CD4-positive, alpha-beta memory T cell (primary cell): ENCODE measurements at regions not wholly inside any gene's neighbourhood (a gene's known extent, or its start where the extent isn't known, plus 50 kb on each side); places are given as distances from the start of the nearest gene placed in this dataset.

Experiments used
- CTCF ChIA-PET: fragments of 350-600 bp; sonication (Branson Sonifier 250); formaldehyde crosslinking; loops from one replicate; lab custom pipeline; 2021; ENCODE audit warnings: inconsistent platforms; ENCODE audit not compliant: partially characterized antibody; lab: Charles Lee
- POLR2A ChIA-PET: fragments of 350-600 bp; sonication (Branson Sonifier 250); formaldehyde crosslinking; loops from one replicate; lab custom pipeline; 2021; ENCODE audit not compliant: partially characterized antibody; lab: Charles Lee
- DNase-seq, 5 donors: peaks; one replicate each; pipeline versions ENCODE4 v3.0.0 to v3.0.0-alpha.2; 2020 to 2022; ENCODE audit warnings: mixed read lengths in 1 of 5
- H3K27ac ChIP-seq: one replicate; pipeline ENCODE4 v1.7.0; 2013; ENCODE audit warnings: low read depth, low read length
- H3K27me3 ChIP-seq: 2 replicates; pipeline ENCODE4 v1.7.0; 2013; ENCODE audit warnings: mild to moderate bottlenecking, low read length, moderate library complexity; ENCODE audit not compliant: insufficient read depth
- H3K36me3 ChIP-seq: 2 replicates; pipeline ENCODE4 v1.7.0; 2013; ENCODE audit warnings: mild to moderate bottlenecking, low read length, moderate library complexity; ENCODE audit not compliant: insufficient read depth
- H3K4me1 ChIP-seq: 2 replicates; pipeline ENCODE4 v1.7.0; 2013; ENCODE audit warnings: mild to moderate bottlenecking, low read length, moderate library complexity; ENCODE audit not compliant: insufficient read depth
- H3K4me3 ChIP-seq, 2 donors: one replicate each; pipeline ENCODE4 v1.7.0; 2013; ENCODE audit warnings: low read length in 2 of 2, mild to moderate bottlenecking in 1 of 2
- H3K9me3 ChIP-seq, 2 donors: one replicate each; pipeline ENCODE4 v1.7.0; 2013; ENCODE audit warnings: low read length in 2 of 2, control low read depth in 1 of 2; ENCODE audit not compliant: control insufficient read depth in 1 of 2
- H3K27ac Mint-ChIP-seq, 7 donors: one replicate each; pipeline ENCODE4 v1.8.0; 2020 to 2021; ENCODE audit warnings: mixed read lengths in 7 of 7, mild to moderate bottlenecking in 6 of 7, inconsistent platforms in 3 of 7, moderate library complexity in 3 of 7
- H3K27me3 Mint-ChIP-seq, 2 donors: one replicate each; pipeline ENCODE4 v1.8.0; 2020 to 2021; ENCODE audit warnings: mixed read lengths in 2 of 2
- H3K36me3 Mint-ChIP-seq, 2 donors: one replicate each; pipeline ENCODE4 v1.8.0; 2020 to 2021; ENCODE audit warnings: mixed read lengths in 2 of 2, inconsistent platforms in 1 of 2, mild to moderate bottlenecking in 1 of 2
- H3K4me1 Mint-ChIP-seq, 4 donors: one replicate each; pipeline ENCODE4 v1.8.0; 2020 to 2021; ENCODE audit warnings: mixed read lengths in 4 of 4, mild to moderate bottlenecking in 1 of 4
- H3K4me3 Mint-ChIP-seq, 8 donors: one replicate each; pipeline ENCODE4 v1.8.0; 2020 to 2021; ENCODE audit warnings: mixed read lengths in 8 of 8, mild to moderate bottlenecking in 7 of 8, moderate library complexity in 6 of 8, inconsistent platforms in 3 of 8
- H3K9me3 Mint-ChIP-seq, 8 donors: one replicate each; pipeline ENCODE4 v1.8.0; 2020 to 2021; ENCODE audit warnings: mixed read lengths in 8 of 8, mild to moderate bottlenecking in 5 of 8, inconsistent platforms in 3 of 8, moderate library complexity in 1 of 8
- intact Hi-C: fragments of 100-400 bp; cut with micrococcal nuclease; formaldehyde crosslinking; loops from one replicate; pipeline ENCODE4 v1.15.1; 2023

DNA sequence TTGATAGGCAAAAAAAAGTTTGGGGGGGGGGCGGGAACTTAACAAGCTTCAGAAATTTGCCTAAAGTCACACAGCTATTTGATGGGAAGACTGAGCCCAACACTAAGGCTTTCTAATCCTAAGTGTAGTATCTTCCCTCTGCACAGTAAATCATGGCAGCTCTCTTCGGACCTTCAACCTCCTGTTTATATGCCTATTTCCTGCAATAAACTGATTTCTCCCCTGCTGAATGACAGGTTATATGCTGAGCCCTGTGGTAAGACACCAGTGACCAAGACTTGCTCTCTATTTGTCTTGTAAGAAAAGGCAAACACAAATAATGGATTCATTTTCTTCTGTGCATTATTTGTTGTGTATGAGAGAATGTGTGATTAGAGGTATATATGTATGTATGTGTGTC, 355.8 kb upstream of the ARRDC4 start:
- intact Hi-C loops: no loop called here
- Mint-ChIP-seq H3K4me1 (no peaks in the 10 kb centered on the region), H3K4me3 (no peak overlapping the region), H3K36me3 (no peaks in the 10 kb centered on the region), H3K9me3 (peaks cover 0 to 17% (median 4%) of the 10 kb centered on the region in 8 donors), H3K27me3 (peaks cover 0 to 1% of the 10 kb centered on the region in 2 donors), H3K27ac (no peak overlapping the region)
- Histone ChIP-seq H3K36me3 (no peaks in the 10 kb centered on the region), H3K4me3 (no peak overlapping the region), H3K9me3 (no peaks in the 10 kb centered on the region), H3K4me1 (no peaks in the 10 kb centered on the region), H3K27me3 (no peaks in the 10 kb centered on the region), H3K27ac (no peak overlapping the region)
- POLR2A ChIA-PET: no interaction called here
- CTCF ChIA-PET: no interaction called here
- DNase-seq: no peak

DNA sequence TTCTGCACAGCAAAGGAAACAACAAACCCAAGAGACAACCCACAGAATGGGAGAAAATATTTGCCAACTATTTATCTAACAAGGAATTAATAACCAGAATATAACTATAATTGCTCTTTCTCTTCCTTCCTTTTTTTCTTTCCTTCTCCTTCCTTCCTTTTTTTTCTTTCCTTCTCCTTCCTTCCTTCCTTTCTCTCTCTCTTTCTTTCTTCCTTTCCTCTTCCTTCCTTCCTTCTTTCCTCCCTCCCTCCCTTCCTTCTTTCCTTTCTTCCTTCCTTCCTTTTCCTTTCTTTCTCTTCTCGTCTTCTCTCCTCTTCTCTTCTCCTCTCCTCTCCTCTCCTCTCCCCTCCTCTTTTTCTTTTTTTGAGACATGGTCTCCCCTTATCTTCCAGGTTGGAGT, 345.4 kb upstream of the ARRDC4 start:
- POLR2A ChIA-PET: no interaction called here
- peaks cover 0 to 26% (median 13%) of the 10 kb centered on the region in 8 donors for H3K9me3 Mint-ChIP-seq
- DNase-seq: no peak

DNA sequence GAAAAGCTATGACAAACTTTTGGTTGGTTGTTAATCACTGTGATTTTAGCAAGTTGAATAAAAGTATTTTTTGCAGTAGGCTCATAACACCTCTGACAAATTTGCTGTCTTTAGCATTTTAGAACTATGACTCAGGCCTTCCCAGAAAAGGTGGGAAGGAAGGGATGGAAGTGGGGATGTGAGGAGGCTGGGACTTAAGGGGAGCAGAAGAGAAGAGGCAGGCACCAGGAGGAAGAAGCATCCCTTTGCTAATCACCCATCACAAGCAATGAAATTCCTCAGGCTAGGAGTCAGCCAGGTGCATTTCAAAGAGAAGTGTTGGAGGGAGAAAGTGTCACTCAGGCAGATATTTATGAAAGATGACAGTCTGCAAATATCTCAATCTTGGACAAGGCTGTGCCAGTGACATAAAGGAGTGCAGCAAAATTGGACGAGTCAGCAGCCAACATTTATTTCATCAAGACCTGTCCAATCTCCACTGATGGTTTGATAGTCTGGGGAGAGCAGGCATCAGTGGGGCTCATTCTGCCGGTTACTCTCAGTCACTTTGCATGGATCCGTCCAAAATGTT, 337.3 kb upstream of the ARRDC4 start:
- Histone ChIP-seq H3K27me3 (no peaks in the 10 kb centered on the region), H3K4me1 (no peaks in the 10 kb centered on the region), H3K9me3 (no peaks in the 10 kb centered on the region), H3K4me3 (no peak overlapping the region), H3K36me3 (no peaks in the 10 kb centered on the region), H3K27ac (no peak overlapping the region)
- Mint-ChIP-seq H3K9me3 (peaks cover 0 to 7% (median 3%) of the 10 kb centered on the region in 8 donors), H3K27ac (no peak overlapping the region), H3K4me3 (no peak overlapping the region), H3K27me3 (no peaks in the 10 kb centered on the region), H3K4me1 (no peaks in the 10 kb centered on the region), H3K36me3 (no peaks in the 10 kb centered on the region)
- intact Hi-C loops: no loop called here
- ChIA-PET CTCF (no interaction called here), POLR2A (no interaction called here)
- DNase-seq: no peak

More for the DNA sequence above, 345.4 kb upstream of the ARRDC4 start:
- H3K4me3 Mint-ChIP-seq: no peak overlapping the region
- H3K27ac ChIP-seq: no peak overlapping the region
- H3K9me3 ChIP-seq: no peaks in the 10 kb centered on the region
- H3K36me3 ChIP-seq: no peaks in the 10 kb centered on the region
- intact Hi-C loops: no loop called here
- CTCF ChIA-PET: no interaction called here
- no peaks in the 10 kb centered on the region for H3K4me1 ChIP-seq
- H3K27me3 ChIP-seq: no peaks in the 10 kb centered on the region
- no peaks in the 10 kb centered on the region for H3K36me3 Mint-ChIP-seq
- H3K4me3 ChIP-seq: no peak overlapping the region
- no peaks in the 10 kb centered on the region for H3K27me3 Mint-ChIP-seq
- H3K4me1 Mint-ChIP-seq: no peaks in the 10 kb centered on the region
- H3K27ac Mint-ChIP-seq: no peak overlapping the region

DNA sequence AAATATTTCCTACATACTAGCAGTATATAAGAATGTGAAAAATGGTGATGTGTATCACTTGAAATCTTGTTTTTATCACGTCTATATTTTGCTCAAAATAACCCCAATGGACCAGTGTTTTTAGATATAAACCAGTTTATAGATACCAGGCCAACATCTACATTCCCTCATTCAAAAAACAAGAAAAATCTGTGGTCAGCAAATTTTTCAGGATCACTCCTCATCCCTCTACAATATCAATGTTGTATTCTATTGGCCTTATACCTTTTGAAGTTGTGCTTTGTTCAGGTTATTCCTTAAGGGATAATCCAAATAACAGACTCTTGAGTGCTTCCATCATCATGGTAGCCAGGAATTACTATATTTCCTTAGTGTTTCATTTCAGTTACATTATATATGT, 332.9 kb upstream of the ARRDC4 start:
- no peak overlapping the region for H3K4me3 ChIP-seq
- no peaks in the 10 kb centered on the region for H3K27me3 Mint-ChIP-seq
- H3K27ac Mint-ChIP-seq: no peak overlapping the region
- no peaks in the 10 kb centered on the region for H3K4me1 Mint-ChIP-seq
- H3K4me1 ChIP-seq: no peaks in the 10 kb centered on the region
- H3K9me3 Mint-ChIP-seq: peaks cover 0 to 11% (median 5%) of the 10 kb centered on the region in 8 donors
- CTCF ChIA-PET: no interaction called here
- H3K4me3 Mint-ChIP-seq: no peak overlapping the region
- H3K27ac ChIP-seq: no peak overlapping the region
- POLR2A ChIA-PET: no interaction called here
- no peaks in the 10 kb centered on the region for H3K36me3 ChIP-seq
- no peak for DNase-seq
- H3K36me3 Mint-ChIP-seq: no peaks in the 10 kb centered on the region
- intact Hi-C loops: no loop called here
- no peaks in the 10 kb centered on the region for H3K9me3 ChIP-seq
- no peaks in the 10 kb centered on the region for H3K27me3 ChIP-seq

DNA sequence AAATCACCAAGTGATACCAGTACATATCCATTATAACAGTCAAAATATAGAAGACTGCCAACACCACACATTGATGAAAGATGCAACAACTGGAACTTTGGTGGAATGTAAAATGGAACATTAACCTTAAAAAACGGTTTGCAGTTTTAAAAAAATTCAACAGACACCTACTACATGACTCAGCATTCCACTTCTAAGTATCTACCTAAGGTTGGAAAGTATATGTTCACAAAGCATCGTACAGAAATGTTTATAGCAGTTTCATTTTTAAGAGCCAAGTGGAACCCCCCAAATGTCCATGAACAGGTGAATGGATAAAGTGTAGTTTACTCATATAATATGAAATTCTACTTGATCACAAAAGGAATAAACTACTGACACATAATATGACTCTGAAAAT, 314.7 kb upstream of the ARRDC4 start:
- POLR2A ChIA-PET: no interaction called here
- Mint-ChIP-seq H3K4me3 (no peak overlapping the region), H3K4me1 (no peaks in the 10 kb centered on the region), H3K27ac (no peak overlapping the region), H3K9me3 (peaks cover 0 to 17% (median 7%) of the 10 kb centered on the region in 8 donors), H3K36me3 (no peaks in the 10 kb centered on the region), H3K27me3 (no peaks in the 10 kb centered on the region)
- Histone ChIP-seq H3K4me1 (no peaks in the 10 kb centered on the region), H3K27me3 (no peaks in the 10 kb centered on the region), H3K4me3 (no peak overlapping the region), H3K9me3 (no peaks in the 10 kb centered on the region), H3K27ac (no peak overlapping the region), H3K36me3 (no peaks in the 10 kb centered on the region)
- DNase-seq: no peak
- CTCF ChIA-PET: no interaction called here
- intact Hi-C loops: no loop called here

DNA sequence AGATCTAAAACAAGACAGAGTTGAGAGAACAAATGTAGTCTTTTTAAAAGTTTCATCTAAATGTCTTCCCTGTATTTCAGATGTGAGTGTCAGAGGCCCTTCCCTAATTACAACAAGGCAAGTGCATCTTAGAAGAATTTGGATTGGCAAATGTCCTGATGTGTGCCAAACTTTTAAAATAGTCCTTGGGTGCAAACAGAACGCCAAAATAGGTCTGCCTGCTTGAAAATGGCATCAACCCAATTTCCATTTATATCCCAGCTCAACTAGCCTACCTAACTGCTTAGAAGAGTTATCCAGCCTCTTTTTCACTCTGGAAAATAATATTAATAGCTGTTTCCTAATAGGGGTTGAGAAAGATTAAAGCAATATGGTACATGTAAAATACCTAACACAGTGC, 311.8 kb upstream of the ARRDC4 start:
- no peak overlapping the region for H3K27ac Mint-ChIP-seq
- Histone ChIP-seq H3K4me1 (no peaks in the 10 kb centered on the region), H3K27ac (no peak overlapping the region), H3K27me3 (no peaks in the 10 kb centered on the region), H3K4me3 (no peak overlapping the region), H3K36me3 (no peaks in the 10 kb centered on the region), H3K9me3 (no peaks in the 10 kb centered on the region)
- ChIA-PET POLR2A (no interaction called here), CTCF (no interaction called here)
- peaks cover 0 to 20% (median 9%) of the 10 kb centered on the region in 8 donors for H3K9me3 Mint-ChIP-seq
- H3K4me3 Mint-ChIP-seq: no peak overlapping the region
- intact Hi-C loops: no loop called here
- DNase-seq: no peak
- no peaks in the 10 kb centered on the region for H3K36me3 Mint-ChIP-seq
- peaks cover 0 to 2% of the 10 kb centered on the region in 2 donors for H3K27me3 Mint-ChIP-seq
- peaks cover 0 to 2% (median under 1%) of the 10 kb centered on the region in 4 donors for H3K4me1 Mint-ChIP-seq

DNA sequence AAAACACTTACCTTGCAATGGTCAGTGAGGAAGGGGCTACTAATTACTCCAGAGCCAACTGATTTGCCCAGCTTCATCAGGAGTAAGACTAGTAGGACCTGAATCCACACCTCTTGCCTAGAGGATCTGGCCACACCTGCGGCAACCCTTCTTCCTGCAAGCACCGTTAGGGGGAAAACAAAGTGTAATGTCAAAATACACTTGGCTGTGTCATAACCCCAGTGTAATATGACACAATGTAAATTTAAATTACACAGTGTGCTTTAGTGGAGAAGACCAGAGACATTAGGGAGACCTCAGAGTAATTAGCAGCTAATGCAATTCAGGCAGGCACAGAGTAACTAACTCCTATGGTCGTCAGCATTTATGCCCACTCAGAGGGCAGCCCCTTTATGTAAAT, 308.5 kb upstream of the ARRDC4 start:
- POLR2A ChIA-PET: no interaction called here
- peaks cover 0 to 20% (median 11%) of the 10 kb centered on the region in 8 donors for H3K9me3 Mint-ChIP-seq
- intact Hi-C loops: no loop called here
- H3K27me3 Mint-ChIP-seq: peaks cover 0 to 2% of the 10 kb centered on the region in 2 donors
- Histone ChIP-seq H3K4me1 (no peaks in the 10 kb centered on the region), H3K36me3 (no peaks in the 10 kb centered on the region), H3K9me3 (no peaks in the 10 kb centered on the region), H3K4me3 (no peak overlapping the region), H3K27me3 (no peaks in the 10 kb centered on the region), H3K27ac (no peak overlapping the region)
- CTCF ChIA-PET: no interaction called here
- no peak overlapping the region for H3K4me3 Mint-ChIP-seq
- no peak overlapping the region for H3K27ac Mint-ChIP-seq
- peaks cover 0 to 2% (median under 1%) of the 10 kb centered on the region in 4 donors for H3K4me1 Mint-ChIP-seq
- H3K36me3 Mint-ChIP-seq: no peaks in the 10 kb centered on the region
- no peak for DNase-seq
